AG04450 (cell line): ENCODE measurements at regions not wholly inside any gene's neighbourhood (a gene's known extent, or its start where the extent isn't known, plus 50 kb on each side); places are given as distances from the start of the nearest gene placed in this dataset.
"Not testable (repeated sequence)": the region's sequence is repeated elsewhere in the genome, so short reads cannot be mapped to it uniquely, and the experiment has no call there.

Experiments
- CTCF ChIA-PET: fragments of 300-600, 350-600 bp; formaldehyde crosslinking; extraction: SDS; loops from one replicate; lab custom pipeline; 2022; ENCODE audit warnings: antibody characterized with exemption, inconsistent platforms; lab: Charles Lee
- POLR2A ChIA-PET: fragments of 350-600 bp; formaldehyde crosslinking; extraction: SDS; loops from one replicate; lab custom pipeline; 2021; ENCODE audit warnings: antibody characterized with exemption, inconsistent platforms; lab: Yijun Ruan, JAX
- DNase-seq: peaks from one replicate; pipeline ENCODE4 v3.0.0-alpha.2; 2011; ENCODE audit warnings: low read depth, low spot score
- H3K27ac ChIP-seq: one replicate; pipeline ENCODE4 v1.5.1; 2012; ENCODE audit warnings: low read depth, low read length, control low read depth
- H3K27me3 ChIP-seq: one replicate; pipeline ENCODE4 v1.6.0; 2012; ENCODE audit warnings: low read length; ENCODE audit not compliant: control insufficient read depth, insufficient read depth
- H3K4me3 ChIP-seq: 2 replicates; pipeline ENCODE4 v1.5.1; 2011; ENCODE audit warnings: mild to moderate bottlenecking, low read depth, low read length, control low read depth
- H3K9me3 ChIP-seq: 2 replicates; pipeline ENCODE4 v1.5.1; 2012; ENCODE audit warnings: low read length; ENCODE audit not compliant: control insufficient read depth, insufficient read depth
- TF ChIP-seq, protein P1 (sequence below): IDR thresholded peaks from 2 replicates; pipeline ENCODE4 v1.5.1; 2011; ENCODE audit warnings: low read depth, low read length, control low read depth, inconsistent platforms

DNA sequence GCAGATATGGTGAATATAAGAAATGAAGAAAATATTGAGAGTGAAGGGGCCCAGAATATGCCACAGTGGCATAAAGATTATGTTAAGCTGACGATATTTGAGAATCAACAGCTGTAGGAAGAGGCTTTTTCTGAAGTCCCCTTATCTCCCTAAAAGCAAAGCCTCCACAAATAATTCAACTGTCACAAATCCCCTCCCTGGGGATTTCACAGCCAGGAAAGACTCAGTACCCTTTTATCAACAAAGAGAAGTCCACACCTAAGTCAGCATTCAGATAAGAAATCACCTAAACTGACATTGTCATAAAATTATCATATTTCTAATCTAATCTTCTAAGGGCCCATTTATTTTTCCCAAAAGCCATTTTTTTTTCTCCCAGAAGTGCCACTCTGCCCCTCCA is 284.9 kb upstream of the VWC2 start:
- ChIA-PET POLR2A (no interaction called here), CTCF (no interaction called here)
- TF ChIP-seq, protein P1, sequence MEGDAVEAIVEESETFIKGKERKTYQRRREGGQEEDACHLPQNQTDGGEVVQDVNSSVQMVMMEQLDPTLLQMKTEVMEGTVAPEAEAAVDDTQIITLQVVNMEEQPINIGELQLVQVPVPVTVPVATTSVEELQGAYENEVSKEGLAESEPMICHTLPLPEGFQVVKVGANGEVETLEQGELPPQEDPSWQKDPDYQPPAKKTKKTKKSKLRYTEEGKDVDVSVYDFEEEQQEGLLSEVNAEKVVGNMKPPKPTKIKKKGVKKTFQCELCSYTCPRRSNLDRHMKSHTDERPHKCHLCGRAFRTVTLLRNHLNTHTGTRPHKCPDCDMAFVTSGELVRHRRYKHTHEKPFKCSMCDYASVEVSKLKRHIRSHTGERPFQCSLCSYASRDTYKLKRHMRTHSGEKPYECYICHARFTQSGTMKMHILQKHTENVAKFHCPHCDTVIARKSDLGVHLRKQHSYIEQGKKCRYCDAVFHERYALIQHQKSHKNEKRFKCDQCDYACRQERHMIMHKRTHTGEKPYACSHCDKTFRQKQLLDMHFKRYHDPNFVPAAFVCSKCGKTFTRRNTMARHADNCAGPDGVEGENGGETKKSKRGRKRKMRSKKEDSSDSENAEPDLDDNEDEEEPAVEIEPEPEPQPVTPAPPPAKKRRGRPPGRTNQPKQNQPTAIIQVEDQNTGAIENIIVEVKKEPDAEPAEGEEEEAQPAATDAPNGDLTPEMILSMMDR: no peak
- Histone ChIP-seq H3K4me3 (no peak overlapping the region), H3K9me3 (peaks cover 10% of the 10 kb centered on the region; the same call in 1 of the 2 replicates), H3K27ac (no peak overlapping the region), H3K27me3 (no peaks in the 10 kb centered on the region)
- DNase-seq: no peak

DNA sequence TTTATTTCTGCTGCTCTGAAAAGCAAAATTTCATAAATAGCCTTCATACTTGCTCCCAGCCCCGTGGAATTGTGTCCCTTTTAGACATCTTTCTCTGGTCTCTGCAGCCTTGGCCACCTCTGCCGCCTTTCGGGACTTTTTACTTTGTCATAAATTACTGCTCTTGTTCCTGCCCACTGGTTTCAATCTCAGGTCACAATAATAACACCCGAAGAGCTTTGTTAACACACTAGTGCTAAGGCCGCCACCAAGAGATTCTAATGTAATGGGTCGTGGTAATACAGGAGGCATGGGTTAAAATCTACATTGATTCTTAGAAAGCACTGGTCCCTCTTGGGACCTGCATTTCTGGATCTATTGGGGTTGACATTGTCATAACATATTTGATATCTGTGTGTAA is 276.0 kb upstream of the VWC2 start:
- POLR2A ChIA-PET: no interaction called here
- no peak overlapping the region for H3K4me3 ChIP-seq
- no peak for DNase-seq
- no peaks in the 10 kb centered on the region for H3K27me3 ChIP-seq
- TF ChIP-seq, protein P1: no peak
- H3K9me3 ChIP-seq: peaks cover 4% of the 10 kb centered on the region; the same call in 1 of the 2 replicates
- CTCF ChIA-PET: no interaction called here
- no peak overlapping the region for H3K27ac ChIP-seq

DNA sequence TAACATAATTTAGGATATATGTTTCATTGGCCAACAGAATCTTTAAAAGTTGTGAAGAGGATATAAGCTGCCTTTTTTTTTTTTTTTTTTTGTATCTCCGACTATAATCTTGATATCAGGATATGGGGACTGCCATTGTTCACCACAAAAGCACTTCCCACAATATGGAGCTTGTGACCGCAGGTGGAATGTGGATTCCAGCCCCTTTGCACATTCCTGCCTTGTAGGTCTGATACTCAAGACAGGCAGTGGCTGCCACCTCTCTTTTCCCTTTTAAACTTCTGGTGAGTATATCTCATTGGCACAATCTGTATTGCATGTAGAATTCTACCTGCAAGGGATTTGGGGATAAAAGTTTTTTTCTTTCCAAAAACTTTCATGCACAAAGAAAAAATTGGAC is 272.7 kb upstream of the VWC2 start:
- H3K27me3 ChIP-seq: no peaks in the 10 kb centered on the region
- DNase-seq: no peak
- no peak overlapping the region for H3K27ac ChIP-seq
- no peak overlapping the region for H3K4me3 ChIP-seq
- ChIA-PET POLR2A (no interaction called here), CTCF (no interaction called here)
- peaks cover 6% of the 10 kb centered on the region; the same call in 1 of the 2 replicates for H3K9me3 ChIP-seq
- TF ChIP-seq, protein P1: no peak

DNA sequence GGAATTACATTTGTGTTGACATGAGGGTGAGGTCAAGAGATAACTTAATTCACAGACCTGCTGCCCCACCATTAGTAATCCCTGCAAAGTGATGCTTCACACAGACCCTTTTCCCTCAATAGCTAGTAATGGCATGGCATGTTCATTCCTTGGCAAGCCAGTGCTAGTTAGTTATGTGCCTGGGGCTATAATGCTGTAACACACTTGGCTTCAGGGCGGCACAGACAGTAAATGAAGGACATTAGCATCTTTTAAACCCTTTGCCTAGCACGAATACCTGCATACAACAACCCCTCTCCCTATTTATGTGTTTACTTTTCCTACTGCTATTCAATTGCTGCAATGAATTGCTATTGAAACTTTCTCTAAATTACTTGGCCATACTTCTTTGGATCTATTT is 266.2 kb upstream of the VWC2 start:
- CTCF ChIA-PET, H3K4me3 ChIP-seq: not testable (repeated sequence)

DNA sequence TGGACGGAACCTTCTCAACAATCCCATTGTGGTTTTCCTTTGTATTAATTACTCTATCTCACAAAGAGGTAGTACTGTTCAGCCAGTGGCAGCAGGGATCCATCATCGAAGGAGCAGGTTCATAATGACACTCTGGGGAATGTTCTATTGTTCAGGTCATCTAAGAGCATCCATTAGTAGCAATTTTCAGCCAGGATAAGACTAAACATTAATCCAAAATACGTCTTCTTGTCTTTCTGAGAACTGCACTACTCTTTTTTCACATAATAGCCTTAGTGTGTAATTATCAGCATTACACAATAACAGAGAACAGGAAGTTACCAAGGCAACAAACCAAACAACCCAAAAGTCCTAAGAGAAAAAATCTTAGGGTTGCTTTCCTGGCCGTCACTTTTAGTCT is 259.5 kb upstream of the VWC2 start:
- Histone ChIP-seq H3K9me3 (peaks cover 8% of the 10 kb centered on the region), H3K4me3 (no peak overlapping the region), H3K27ac (no peak overlapping the region), H3K27me3 (no peaks in the 10 kb centered on the region)
- TF ChIP-seq, protein P1: no peak
- ChIA-PET CTCF (no interaction called here), POLR2A (no interaction called here)
- no peak for DNase-seq

More for the DNA sequence above, 266.2 kb upstream of the VWC2 start:
- POLR2A ChIA-PET, H3K27ac ChIP-seq, DNase-seq, H3K9me3 ChIP-seq, H3K27me3 ChIP-seq: not testable (repeated sequence)

DNA sequence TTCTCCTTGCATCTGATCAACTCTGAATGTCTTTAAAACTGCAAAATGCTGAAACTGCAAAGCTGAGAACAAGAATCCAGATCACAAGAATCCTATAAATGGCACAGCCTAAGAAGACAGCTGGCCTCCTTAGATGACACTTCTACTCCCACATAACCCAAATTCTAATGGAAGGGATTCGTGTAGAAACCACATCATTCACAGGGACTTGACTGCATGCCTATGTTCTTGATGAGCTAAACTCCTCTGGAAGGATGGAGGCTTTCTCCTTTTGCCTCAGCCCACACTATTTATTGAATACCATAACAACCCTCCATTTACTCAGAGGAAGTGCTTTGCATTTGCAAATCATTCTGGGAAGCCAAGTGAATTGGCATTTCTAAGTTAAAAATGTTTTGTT is 252.5 kb upstream of the VWC2 start:
- Histone ChIP-seq H3K27ac (no peak overlapping the region), H3K9me3 (peaks cover 4% of the 10 kb centered on the region), H3K4me3 (no peak overlapping the region), H3K27me3 (no peaks in the 10 kb centered on the region)
- CTCF ChIA-PET: no interaction called here
- TF ChIP-seq, protein P1: no peak
- POLR2A ChIA-PET: no interaction called here
- no peak for DNase-seq
